ENCODE measurements at regions not wholly inside any gene's neighbourhood (a gene's known extent, or its start where the extent isn't known, plus 50 kb on each side); places are given as distances from the start of the nearest gene placed in this dataset.

- Histone ChIP-seq H2AFZ (ENCODE audit: low read length) (no peak overlapping the region), H4K20me1 (ENCODE audit: insufficient read depth, low read length) (no peaks in the 10 kb centered on the region), H3K9me2 (ENCODE audit: low read depth, low read length) (no peaks in the 10 kb centered on the region), H3F3A (ENCODE audit: insufficient read depth, low read length) (no peaks in the 10 kb centered on the region), H3K4me1 (ENCODE audit: insufficient read depth, low read length, severe bottlenecking) (no peaks in the 10 kb centered on the region), H3K27ac (ENCODE audit: low read depth, low read length, poor library complexity, severe bottlenecking) (no peak overlapping the region), H3K79me2 (ENCODE audit: insufficient read depth, low read length) (no peaks in the 10 kb centered on the region), H3K4me3 (ENCODE audit: low read depth, low read length, poor library complexity, severe bottlenecking) (no peak overlapping the region), H3K9ac (ENCODE audit: low read length) (no peak overlapping the region), H3K36me3 (ENCODE audit: insufficient read depth, low read length) (no peaks in the 10 kb centered on the region), H3K9me3 (ENCODE audit: low read length) (no peaks in the 10 kb centered on the region), H3K27me3 (ENCODE audit: insufficient read depth, low read length) (no peaks in the 10 kb centered on the region), H3K4me2 (ENCODE audit: low read length) (no peak overlapping the region)
- TF ChIP-seq CTCF (IDR thresholded peaks at IDR 0.05; ENCODE audit: low read length), result no peak
- no peak for TF ChIP-seq EZH2 (IDR thresholded peaks at IDR 0.05; ENCODE audit: borderline replicate concordance, low read length)
Measured at GRCh38 chr6:167564416-167565250, 239.7 kb downstream of the TTLL2 start.

- Histone ChIP-seq H2AFZ (ENCODE audit: low read length) (no peak overlapping the region), H3K9me3 (ENCODE audit: low read length) (no peaks in the 10 kb centered on the region), H3K27ac (ENCODE audit: low read depth, low read length, poor library complexity, severe bottlenecking) (no peak overlapping the region), H3K9me2 (ENCODE audit: low read depth, low read length) (no peaks in the 10 kb centered on the region), H3K36me3 (ENCODE audit: insufficient read depth, low read length) (no peaks in the 10 kb centered on the region), H3F3A (ENCODE audit: insufficient read depth, low read length) (no peaks in the 10 kb centered on the region), H3K4me3 (ENCODE audit: low read depth, low read length, poor library complexity, severe bottlenecking) (no peak overlapping the region), H3K79me2 (ENCODE audit: insufficient read depth, low read length) (no peaks in the 10 kb centered on the region), H3K27me3 (ENCODE audit: insufficient read depth, low read length) (no peaks in the 10 kb centered on the region), H3K9ac (ENCODE audit: low read length) (no peak overlapping the region), H3K4me2 (ENCODE audit: low read length) (no peak overlapping the region), H4K20me1 (ENCODE audit: insufficient read depth, low read length) (no peaks in the 10 kb centered on the region), H3K4me1 (ENCODE audit: insufficient read depth, low read length, severe bottlenecking) (no peaks in the 10 kb centered on the region)
- TF ChIP-seq CTCF (IDR thresholded peaks at IDR 0.05; ENCODE audit: low read length) (no peak), EZH2 (IDR thresholded peaks at IDR 0.05; ENCODE audit: borderline replicate concordance, low read length) (no peak)
Measured at GRCh38 chr6:167565388-167565787, 240.5 kb downstream of the TTLL2 start.

- no peaks in the 10 kb centered on the region for H3K79me2 ChIP-seq (ENCODE audit: insufficient read depth, low read length)
- no peaks in the 10 kb centered on the region for H4K20me1 ChIP-seq (ENCODE audit: insufficient read depth, low read length)
- H3K36me3 ChIP-seq (ENCODE audit: insufficient read depth, low read length), result no peaks in the 10 kb centered on the region
- H3K4me3 ChIP-seq (ENCODE audit: low read depth, low read length, poor library complexity, severe bottlenecking), result no peak overlapping the region
- H3K9ac ChIP-seq (ENCODE audit: low read length), result no peak overlapping the region
- no peak overlapping the region for H2AFZ ChIP-seq (ENCODE audit: low read length)
- H3F3A ChIP-seq (ENCODE audit: insufficient read depth, low read length), result no peaks in the 10 kb centered on the region
- no peaks in the 10 kb centered on the region for H3K9me2 ChIP-seq (ENCODE audit: low read depth, low read length)
- H3K9me3 ChIP-seq (ENCODE audit: low read length), result no peaks in the 10 kb centered on the region
- no peaks in the 10 kb centered on the region for H3K27me3 ChIP-seq (ENCODE audit: insufficient read depth, low read length)
- no peak overlapping the region for H3K4me2 ChIP-seq (ENCODE audit: low read length)
- no peak overlapping the region for H3K27ac ChIP-seq (ENCODE audit: low read depth, low read length, poor library complexity, severe bottlenecking)
- no peaks in the 10 kb centered on the region for H3K4me1 ChIP-seq (ENCODE audit: insufficient read depth, low read length, severe bottlenecking)
- no peak for TF ChIP-seq EZH2 (IDR thresholded peaks at IDR 0.05; ENCODE audit: borderline replicate concordance, low read length)
Measured at GRCh38 chr6:167565884-167566599, 241.2 kb downstream of the TTLL2 start.

Measured in OCI-LY1 (cell line).